K562 (cell line): ENCODE measurements at regions not wholly inside any gene's neighbourhood (a gene's known extent, or its start where the extent isn't known, plus 50 kb on each side); places are given as distances from the start of the nearest gene placed in this dataset.

ENCODE experiments used
- POLR2A ChIP-seq: fragments of 450-650 bp; conservative IDR thresholded peaks from 2 replicates; pipeline ENCODE4 v1.6.1; 2016
- POLR2AphosphoS5 ChIP-seq: IDR thresholded peaks from 2 replicates; pipeline ENCODE4 v1.6.1; 2011; ENCODE audit warnings: mild to moderate bottlenecking, low read depth, low read length, moderate library complexity; ENCODE audit not compliant: control insufficient read depth, insufficient read depth
- TF ChIP-seq, protein P1 (sequence below), 3 experiments: IDR thresholded peaks in 2 of 3; conservative IDR thresholded peaks in 1 of 3; 2 replicates each; pipeline ENCODE4 v1.5.1; 2011 to 2012; ENCODE audit warnings: low read length in 3 of 3, mild to moderate bottlenecking in 3 of 3, control low read depth in 2 of 3, improper control_type of control experiment in 1 of 3, inconsistent platforms in 1 of 3, low read depth in 1 of 3, mixed read lengths in 1 of 3, moderate library complexity in 1 of 3; ENCODE audit not compliant: insufficient read depth in 2 of 3

DNA sequence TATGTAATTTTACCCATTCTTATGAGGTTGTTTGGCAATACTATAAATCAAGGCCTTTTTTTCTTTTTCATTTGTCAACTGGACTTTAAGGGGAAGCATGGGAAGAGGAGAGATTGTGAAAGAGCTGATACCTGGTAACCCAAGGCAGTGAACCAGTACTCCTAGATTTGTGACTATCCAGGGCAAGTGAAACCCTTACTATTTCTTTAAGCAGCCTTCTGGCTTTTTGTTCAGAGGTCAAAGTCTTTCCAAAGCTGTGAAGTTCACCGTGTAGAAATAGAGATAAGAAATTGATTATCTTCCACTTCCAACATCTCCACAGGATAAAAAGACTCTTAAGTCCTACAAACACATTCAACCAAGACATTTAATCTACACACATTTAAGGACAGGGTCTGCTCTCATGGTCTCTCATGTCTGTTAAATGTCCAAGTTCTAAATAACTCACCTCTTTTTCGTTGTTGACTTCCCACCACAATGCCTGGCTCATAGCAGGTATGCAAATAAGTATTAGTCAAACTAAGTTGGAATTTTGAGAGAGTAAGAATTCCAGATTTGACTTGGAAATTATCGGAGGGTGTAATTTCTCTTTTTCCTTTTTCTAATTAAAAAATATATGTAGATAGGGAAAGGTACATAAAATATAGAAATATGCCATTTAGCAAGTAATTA lies 485.8 kb downstream of the STK39 start:
- no peak for TF ChIP-seq POLR2A
- no peak for TF ChIP-seq POLR2AphosphoS5
- TF ChIP-seq, protein P1, sequence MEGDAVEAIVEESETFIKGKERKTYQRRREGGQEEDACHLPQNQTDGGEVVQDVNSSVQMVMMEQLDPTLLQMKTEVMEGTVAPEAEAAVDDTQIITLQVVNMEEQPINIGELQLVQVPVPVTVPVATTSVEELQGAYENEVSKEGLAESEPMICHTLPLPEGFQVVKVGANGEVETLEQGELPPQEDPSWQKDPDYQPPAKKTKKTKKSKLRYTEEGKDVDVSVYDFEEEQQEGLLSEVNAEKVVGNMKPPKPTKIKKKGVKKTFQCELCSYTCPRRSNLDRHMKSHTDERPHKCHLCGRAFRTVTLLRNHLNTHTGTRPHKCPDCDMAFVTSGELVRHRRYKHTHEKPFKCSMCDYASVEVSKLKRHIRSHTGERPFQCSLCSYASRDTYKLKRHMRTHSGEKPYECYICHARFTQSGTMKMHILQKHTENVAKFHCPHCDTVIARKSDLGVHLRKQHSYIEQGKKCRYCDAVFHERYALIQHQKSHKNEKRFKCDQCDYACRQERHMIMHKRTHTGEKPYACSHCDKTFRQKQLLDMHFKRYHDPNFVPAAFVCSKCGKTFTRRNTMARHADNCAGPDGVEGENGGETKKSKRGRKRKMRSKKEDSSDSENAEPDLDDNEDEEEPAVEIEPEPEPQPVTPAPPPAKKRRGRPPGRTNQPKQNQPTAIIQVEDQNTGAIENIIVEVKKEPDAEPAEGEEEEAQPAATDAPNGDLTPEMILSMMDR (IDR thresholded peaks at IDR 0.05 in 2 of 3, conservative IDR thresholded peaks at IDR 0.05 in 1 of 3; ENCODE audit: insufficient read depth in 2 of 3, low read depth in 1 of 3, low read length in 3 of 3) = no peak
